ENCODE measurements at regions not wholly inside any gene's neighbourhood (a gene's known extent, or its start where the extent isn't known, plus 50 kb on each side); places are given as distances from the start of the nearest gene placed in this dataset.

- 76 to 78% methylated on average over 9 of the region's 9 CpGs for WGBS, 2 donors (ENCODE audit: low coverage in 1 of 2)
Measured at GRCh38 chr11:109970516-109971183, 122.5 kb upstream of the ZC3H12C start.

DNA sequence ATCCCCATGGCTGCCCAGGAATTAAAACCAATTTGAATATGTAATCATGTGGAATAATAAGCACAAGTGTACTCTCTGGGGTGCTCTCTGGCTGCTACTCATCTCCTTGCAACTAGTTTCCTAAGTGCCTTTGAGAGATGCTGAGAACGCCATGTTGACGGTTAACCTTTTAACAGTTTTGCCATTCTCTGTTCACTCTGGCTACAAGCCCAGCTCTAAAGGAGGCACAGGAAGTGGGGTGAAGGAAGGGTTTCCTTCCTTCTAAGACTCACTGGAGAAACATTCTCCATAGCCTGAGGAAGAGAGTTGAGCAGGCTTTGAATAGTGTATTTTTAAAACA lies 122.0 kb upstream of the ZC3H12C start:
- Histone ChIP-seq H3K27ac (no peak overlapping the region), H3K27me3 (no peaks in the 10 kb centered on the region), H3K4me1 (no peaks in the 10 kb centered on the region), H3K4me3 (no peak overlapping the region), H3K36me3 (no peaks in the 10 kb centered on the region), H3K9me3 (no peaks in the 10 kb centered on the region)
- no peak for DNase-seq
- intact Hi-C loops (cut with DNase I; ENCODE audit: low total_unique reads) = no loop called here
- in situ Hi-C loops (cut with MboI; ENCODE audit: low pct_ligation_motif_present in 1 of 4, low pct_unique_long_range_greater_than_20kb in 1 of 4, low sequenced_read_pairs in 3 of 4) = loop anchor here in 1 of 4 donors (25.0 kb wide), 1 partner anchor 191 kb away; no protein-coding TSS in a partner anchor
- TF ChIP-seq EP300 (IDR thresholded peaks at IDR 0.05; ENCODE audit: low read depth) = no peak
- no peak for TF ChIP-seq CTCF (IDR thresholded peaks at IDR 0.05)
- no peak for TF ChIP-seq POLR2AphosphoS5 (IDR thresholded peaks at IDR 0.05)
- TF ChIP-seq POLR2A (IDR thresholded peaks at IDR 0.05) = no peak
- 66% methylated on average over 2 of the region's 2 CpGs; no CpG with 5 or more reads in 1 of the 2 donors for whole genome bisulfite sequencing, 2 donors (ENCODE audit: low coverage in 1 of 2)

More at GRCh38 chr11:109970516-109971183, 122.5 kb upstream of the ZC3H12C start:
- TF ChIP-seq POLR2AphosphoS5 (IDR thresholded peaks at IDR 0.05) = no peak
- no peak for TF ChIP-seq EP300 (IDR thresholded peaks at IDR 0.05; ENCODE audit: low read depth)
- TF ChIP-seq CTCF (IDR thresholded peaks at IDR 0.05) = no peak
- TF ChIP-seq POLR2A (IDR thresholded peaks at IDR 0.05) = no peak
- intact Hi-C loops (cut with DNase I; ENCODE audit: low total_unique reads) (no loop called here), in situ Hi-C loops (cut with MboI; ENCODE audit: low pct_ligation_motif_present in 1 of 4, low pct_unique_long_range_greater_than_20kb in 1 of 4, low sequenced_read_pairs in 3 of 4) (loop anchor here in 1 of 4 donors (25.0 kb wide), 1 partner anchor 192 kb away; no protein-coding TSS in a partner anchor)
- no peak for DNase-seq
- H3K4me3 ChIP-seq = no peak overlapping the region
- H3K9me3 ChIP-seq = no peaks in the 10 kb centered on the region
- no peaks in the 10 kb centered on the region for H3K4me1 ChIP-seq
- no peaks in the 10 kb centered on the region for H3K36me3 ChIP-seq
- H3K27me3 ChIP-seq = no peaks in the 10 kb centered on the region
- no peak overlapping the region for H3K27ac ChIP-seq

- no peaks in the 10 kb centered on the region for H3K36me3 ChIP-seq
- no peak overlapping the region for H3K27ac ChIP-seq
- DNase-seq = no peak
- no peaks in the 10 kb centered on the region for H3K4me1 ChIP-seq
- H3K27me3 ChIP-seq = no peaks in the 10 kb centered on the region
- H3K4me3 ChIP-seq = no peak overlapping the region
- TF ChIP-seq EP300 (IDR thresholded peaks at IDR 0.05; ENCODE audit: low read depth) = no peak
- no peak for TF ChIP-seq CTCF (IDR thresholded peaks at IDR 0.05)
- no peak for TF ChIP-seq POLR2A (IDR thresholded peaks at IDR 0.05)
- intact Hi-C loops (cut with DNase I; ENCODE audit: low total_unique reads) = no loop called here
- WGBS, 2 donors (ENCODE audit: low coverage in 1 of 2) = 69 to 72% methylated on average over 5 to 7 of the region's 7 CpGs
- in situ Hi-C loops (cut with MboI; ENCODE audit: low pct_ligation_motif_present in 1 of 4, low pct_unique_long_range_greater_than_20kb in 1 of 4, low sequenced_read_pairs in 3 of 4) = loop anchor here in 1 of 4 donors (25.0 kb wide), 1 partner anchor 190 kb away; no protein-coding TSS in a partner anchor
- no peaks in the 10 kb centered on the region for H3K9me3 ChIP-seq
Measured at GRCh38 chr11:109972181-109972715, 120.9 kb upstream of the ZC3H12C start.

GRCh38 chr11:109972939-109973338 lies 120.3 kb upstream of the ZC3H12C start:
- TF ChIP-seq POLR2A (IDR thresholded peaks at IDR 0.05) (no peak), CTCF (IDR thresholded peaks at IDR 0.05) (no peak), POLR2AphosphoS5 (IDR thresholded peaks at IDR 0.05) (no peak), EP300 (IDR thresholded peaks at IDR 0.05; ENCODE audit: low read depth) (no peak)
- H3K27me3 ChIP-seq = no peaks in the 10 kb centered on the region
- intact Hi-C loops (cut with DNase I; ENCODE audit: low total_unique reads) = no loop called here
- no peak overlapping the region for H3K4me3 ChIP-seq
- H3K9me3 ChIP-seq = no peaks in the 10 kb centered on the region
- no peaks in the 10 kb centered on the region for H3K4me1 ChIP-seq
- H3K36me3 ChIP-seq = no peaks in the 10 kb centered on the region
- DNase-seq = no peak
- no peak overlapping the region for H3K27ac ChIP-seq
- in situ Hi-C loops (cut with MboI; ENCODE audit: low pct_ligation_motif_present in 1 of 4, low pct_unique_long_range_greater_than_20kb in 1 of 4, low sequenced_read_pairs in 3 of 4) = loop anchor here in 1 of 4 donors (25.0 kb wide), 1 partner anchor 189 kb away; no protein-coding TSS in a partner anchor
